ENCODE measurements at regions not wholly inside any gene's neighbourhood (a gene's known extent, or its start where the extent isn't known, plus 50 kb on each side); places are given as distances from the start of the nearest gene placed in this dataset.

GRCh38 chr9:74284581-74285450, 212.3 kb upstream of the RORB start:
- no peak for DNase-seq (ENCODE audit: extremely low spot score)
- TF ChIP-seq CTCF (IDR thresholded peaks at IDR 0.05; ENCODE audit: control extremely low read depth, extremely low read depth, low read depth, missing control alignments) = no peak
- POLR2A ChIA-PET = no interaction called here
- CTCF ChIA-PET = no interaction called here

- ChIA-PET POLR2A (no interaction called here), CTCF (interaction anchor here (1.3 kb wide), 1 partner anchor 9 kb away, joined by 4 read pairs; no protein-coding TSS in a partner anchor)
- TF ChIP-seq CTCF (IDR thresholded peaks at IDR 0.05; ENCODE audit: control extremely low read depth, extremely low read depth, low read depth, missing control alignments) = no peak
- no peak for DNase-seq (ENCODE audit: extremely low spot score)
Measured at GRCh38 chr9:74293479-74293878, 203.7 kb upstream of the RORB start.

GRCh38 chr9:74303945-74304344, 193.2 kb upstream of the RORB start:
- POLR2A ChIA-PET = no interaction called here
- no peak for DNase-seq (ENCODE audit: extremely low spot score)
- CTCF ChIA-PET = interaction anchor here (1.3 to 1.8 kb wide), 2 partner anchors 11 to 16 kb away, joined by 3 to 4 read pairs; no protein-coding TSS in a partner anchor
- no peak for TF ChIP-seq CTCF (IDR thresholded peaks at IDR 0.05; ENCODE audit: control extremely low read depth, extremely low read depth, low read depth, missing control alignments)

GRCh38 chr9:74304598-74304997, 192.5 kb upstream of the RORB start:
- ChIA-PET POLR2A (no interaction called here), CTCF (interaction anchor here (1.3 kb wide), 1 partner anchor 15 kb away, joined by 3 read pairs; no protein-coding TSS in a partner anchor)
- TF ChIP-seq CTCF (IDR thresholded peaks at IDR 0.05; ENCODE audit: control extremely low read depth, extremely low read depth, low read depth, missing control alignments) = no peak
- no peak for DNase-seq (ENCODE audit: extremely low spot score)

- POLR2A ChIA-PET = no interaction called here
- TF ChIP-seq CTCF (IDR thresholded peaks at IDR 0.05; ENCODE audit: control extremely low read depth, extremely low read depth, low read depth, missing control alignments) = no peak
- CTCF ChIA-PET = interaction anchor here (0.9 kb wide), 1 partner anchor 75 kb away, joined by 3 read pairs; no protein-coding TSS in a partner anchor
- no peak for DNase-seq (ENCODE audit: extremely low spot score)
Measured at GRCh38 chr9:74309654-74310053, 187.5 kb upstream of the RORB start.

- CTCF ChIA-PET = interaction anchor here (1.2 to 1.6 kb wide), 3 partner anchors 10 to 12 kb away, joined by 4 to 6 read pairs (median 5); no protein-coding TSS in a partner anchor
- DNase-seq (ENCODE audit: extremely low spot score) = no peak
- POLR2A ChIA-PET = no interaction called here
Measured at GRCh38 chr9:74317235-74317634, 179.9 kb upstream of the RORB start.

More at GRCh38 chr9:74317235-74317634, 179.9 kb upstream of the RORB start:
- no peak for TF ChIP-seq CTCF (IDR thresholded peaks at IDR 0.05; ENCODE audit: control extremely low read depth, extremely low read depth, low read depth, missing control alignments)
